Panc1 (cell line): ENCODE measurements at regions not wholly inside any gene's neighbourhood (a gene's known extent, or its start where the extent isn't known, plus 50 kb on each side); places are given as distances from the start of the nearest gene placed in this dataset.

Source experiments
- CTCF ChIP-seq: fragments of 450-650 bp; IDR thresholded peaks from 2 replicates; pipeline ENCODE4 v1.5.1; 2017; ENCODE audit warnings: mild to moderate bottlenecking
- POLR2AphosphoS5 ChIP-seq: IDR thresholded peaks from 2 replicates; pipeline ENCODE4 v1.6.1; 2012; ENCODE audit warnings: mild to moderate bottlenecking, low read depth, low read length, moderate library complexity
- REST ChIP-seq, 2 experiments: IDR thresholded peaks; 2 replicates each; pipeline ENCODE4 v1.6.1; 2011 to 2012; ENCODE audit warnings: low read depth in 2 of 2, control low read depth in 1 of 2, low read length in 1 of 2, mild to moderate bottlenecking in 1 of 2, moderate library complexity in 1 of 2; ENCODE audit not compliant: insufficient read depth in 1 of 2
- TCF7L2 ChIP-seq: IDR thresholded peaks from 2 replicates; pipeline ENCODE4 v1.6.1; 2011; ENCODE audit warnings: mild to moderate bottlenecking, low read depth, low read length, inconsistent platforms

GRCh38 chr5:117457656-117458055 is 883.0 kb upstream of the SEMA6A start:
- no peak for TF ChIP-seq CTCF
- no peak for TF ChIP-seq REST (IDR thresholded peaks at IDR 0.05; ENCODE audit: insufficient read depth in 1 of 2, low read depth in 2 of 2, low read length in 1 of 2)
- TF ChIP-seq POLR2AphosphoS5: no peak
- no peak for TF ChIP-seq TCF7L2
